Bronchial epithelial cell (primary cell): ENCODE measurements at regions not wholly inside any gene's neighbourhood (a gene's known extent, or its start where the extent isn't known, plus 50 kb on each side); places are given as distances from the start of the nearest gene placed in this dataset.

Source experiments
- DNase-seq: peaks from one replicate; pipeline ENCODE4 v3.0.0-alpha.2; 2010; ENCODE audit warnings: low read depth
- FAIRE-seq: peaks from 2 replicates; lab custom pipeline; 2011; peaks lifted over from hg19 to GRCh38; lab: Jason Lieb, UNC
- H3K27me3 ChIP-seq: 2 replicates; pipeline ENCODE4 v1.5.1; 2011; ENCODE audit warnings: low read length; ENCODE audit not compliant: control insufficient read depth, insufficient read depth
- H3K36me3 ChIP-seq: 2 replicates; pipeline ENCODE4 v1.5.1; 2011; ENCODE audit warnings: low read length; ENCODE audit not compliant: control insufficient read depth, insufficient read depth
- H3K4me3 ChIP-seq: 2 replicates; pipeline ENCODE4 v1.5.1; 2011; ENCODE audit warnings: mild to moderate bottlenecking, low read depth, low read length, control low read depth
- TF ChIP-seq, protein P1 (sequence below): IDR thresholded peaks from 2 replicates; pipeline ENCODE4 v1.5.1; 2011; ENCODE audit warnings: mild to moderate bottlenecking, moderate library complexity, low read length, control low read depth, inconsistent platforms; ENCODE audit not compliant: insufficient read depth, severe bottlenecking

- no peak overlapping the region for H3K4me3 ChIP-seq
- H3K36me3 ChIP-seq = no peaks in the 10 kb centered on the region
- TF ChIP-seq, protein P1, sequence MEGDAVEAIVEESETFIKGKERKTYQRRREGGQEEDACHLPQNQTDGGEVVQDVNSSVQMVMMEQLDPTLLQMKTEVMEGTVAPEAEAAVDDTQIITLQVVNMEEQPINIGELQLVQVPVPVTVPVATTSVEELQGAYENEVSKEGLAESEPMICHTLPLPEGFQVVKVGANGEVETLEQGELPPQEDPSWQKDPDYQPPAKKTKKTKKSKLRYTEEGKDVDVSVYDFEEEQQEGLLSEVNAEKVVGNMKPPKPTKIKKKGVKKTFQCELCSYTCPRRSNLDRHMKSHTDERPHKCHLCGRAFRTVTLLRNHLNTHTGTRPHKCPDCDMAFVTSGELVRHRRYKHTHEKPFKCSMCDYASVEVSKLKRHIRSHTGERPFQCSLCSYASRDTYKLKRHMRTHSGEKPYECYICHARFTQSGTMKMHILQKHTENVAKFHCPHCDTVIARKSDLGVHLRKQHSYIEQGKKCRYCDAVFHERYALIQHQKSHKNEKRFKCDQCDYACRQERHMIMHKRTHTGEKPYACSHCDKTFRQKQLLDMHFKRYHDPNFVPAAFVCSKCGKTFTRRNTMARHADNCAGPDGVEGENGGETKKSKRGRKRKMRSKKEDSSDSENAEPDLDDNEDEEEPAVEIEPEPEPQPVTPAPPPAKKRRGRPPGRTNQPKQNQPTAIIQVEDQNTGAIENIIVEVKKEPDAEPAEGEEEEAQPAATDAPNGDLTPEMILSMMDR = no peak
- no peak for DNase-seq
- FAIRE-seq = no peak
- H3K27me3 ChIP-seq = no peaks in the 10 kb centered on the region
Measured at GRCh38 chr10:44573821-44574220, 188.9 kb upstream of the CXCL12 start.

DNA sequence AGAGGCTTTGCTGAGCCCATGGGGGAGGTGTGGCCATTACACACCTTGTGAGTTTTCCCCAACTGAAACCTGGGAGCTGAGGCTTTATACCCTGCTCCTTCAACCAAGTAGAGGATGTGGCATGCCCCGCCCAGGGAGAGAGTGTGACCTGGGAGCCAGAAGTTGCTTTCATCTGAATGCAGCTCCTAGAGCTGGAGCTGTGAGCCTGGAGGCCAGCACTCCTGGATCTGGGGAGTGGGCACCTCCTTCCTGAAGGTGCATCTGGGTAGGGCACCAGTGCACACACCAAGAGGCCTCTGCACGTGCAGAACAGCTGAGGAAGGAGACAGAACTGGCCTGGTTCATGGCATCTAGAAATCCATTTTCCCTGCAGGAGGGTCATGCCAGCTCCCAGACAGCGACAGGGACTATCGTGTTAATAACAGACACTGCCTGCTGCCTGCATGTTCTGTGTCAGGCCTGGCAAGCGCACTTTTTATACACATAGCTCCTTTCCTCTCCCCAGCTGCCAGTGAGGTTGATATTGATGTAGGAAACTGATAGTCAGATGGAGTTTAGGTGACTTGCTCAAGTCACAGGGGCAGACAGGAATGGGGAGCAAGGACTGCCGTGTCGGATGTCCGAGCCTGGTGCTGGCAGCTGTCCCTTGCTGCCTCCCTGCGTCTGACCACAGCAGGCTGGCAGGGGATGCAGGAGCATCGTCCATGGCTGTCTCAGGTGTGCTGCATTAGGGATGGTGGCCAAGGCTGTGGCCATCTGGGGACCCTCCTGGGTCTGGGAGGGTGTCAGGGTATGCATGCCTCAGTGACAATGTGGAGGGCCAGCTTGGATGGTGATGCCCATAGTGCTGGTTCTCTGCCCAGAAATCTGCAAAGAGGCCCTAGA, 189.9 kb upstream of the CXCL12 start:
- H3K27me3 ChIP-seq = no peaks in the 10 kb centered on the region
- TF ChIP-seq, protein P1 = no peak
- H3K4me3 ChIP-seq = no peak overlapping the region
- no peaks in the 10 kb centered on the region for H3K36me3 ChIP-seq
- FAIRE-seq = no peak
- no peak for DNase-seq

GRCh38 chr10:44575601-44576380, 190.9 kb upstream of the CXCL12 start:
- TF ChIP-seq, protein P1 = no peak
- Histone ChIP-seq H3K36me3 (no peaks in the 10 kb centered on the region), H3K4me3 (no peak overlapping the region), H3K27me3 (no peaks in the 10 kb centered on the region)
- FAIRE-seq (no peak), DNase-seq (no peak)

DNA sequence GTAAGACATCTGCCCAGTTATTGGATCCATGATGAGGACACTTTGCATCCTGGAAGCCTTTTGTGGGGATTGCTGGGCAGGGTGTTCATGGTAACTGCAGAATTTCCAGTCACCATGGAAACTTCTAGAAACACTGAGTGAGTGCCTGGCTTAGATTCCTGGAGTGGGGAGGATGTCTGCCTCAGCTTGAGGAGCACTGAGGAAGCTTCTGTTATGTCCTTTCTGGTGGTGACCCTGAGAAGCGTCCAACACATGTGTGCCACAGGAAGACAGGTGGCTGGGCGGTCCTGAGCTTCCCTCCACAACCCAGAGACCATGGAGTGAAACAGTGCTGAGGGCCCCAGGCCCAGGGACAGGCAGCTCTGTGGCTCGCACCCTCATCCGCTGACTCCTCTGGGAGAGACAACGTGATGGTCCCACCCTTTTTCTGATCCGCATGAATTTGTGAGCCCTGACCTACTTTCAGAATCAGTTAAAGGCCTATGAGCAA, 191.8 kb upstream of the CXCL12 start:
- TF ChIP-seq, protein P1 = no peak
- Histone ChIP-seq H3K27me3 (no peaks in the 10 kb centered on the region), H3K36me3 (no peaks in the 10 kb centered on the region), H3K4me3 (no peak overlapping the region)
- DNase-seq (no peak), FAIRE-seq (no peak)

- TF ChIP-seq, protein P1 = no peak
- no peaks in the 10 kb centered on the region for H3K36me3 ChIP-seq
- H3K4me3 ChIP-seq = no peak overlapping the region
- FAIRE-seq = no peak
- H3K27me3 ChIP-seq = no peaks in the 10 kb centered on the region
- no peak for DNase-seq
Measured at GRCh38 chr10:44577533-44577932, 192.6 kb upstream of the CXCL12 start.
